Brain microvascular endothelial cell (primary cell): ENCODE measurements at regions not wholly inside any gene's neighbourhood (a gene's known extent, or its start where the extent isn't known, plus 50 kb on each side); places are given as distances from the start of the nearest gene placed in this dataset.
"Not testable (repeated sequence)": the region's sequence is repeated elsewhere in the genome, so short reads cannot be mapped to it uniquely, and the experiment has no call there.

Source experiments
- DNase-seq: peaks from one replicate; pipeline ENCODE4 v3.0.0-alpha.2; 2020
- H3K27ac ChIP-seq: fragments of 250-450 bp; sonication (Bioruptor Pico); 2 replicates; pipeline ENCODE4 v1.5.1; 2020; ENCODE audit warnings: mild to moderate bottlenecking, moderate library complexity
- H3K27me3 ChIP-seq: fragments of 250-450 bp; sonication (Bioruptor Pico); replicated peaks from 2 replicates; pipeline ENCODE4 v1.5.1; 2020; ENCODE audit warnings: mild to moderate bottlenecking
- H3K36me3 ChIP-seq: fragments of 250-450 bp; sonication (Bioruptor Pico); replicated peaks from 2 replicates; pipeline ENCODE4 v1.5.1; 2020; ENCODE audit warnings: mild to moderate bottlenecking
- H3K4me3 ChIP-seq: 2 replicates; pipeline ENCODE4 v1.5.1; 2011; ENCODE audit warnings: low read depth, mild to moderate bottlenecking, control low read depth, low read length, moderate library complexity
- in situ Hi-C: cut with HindIII; loops from 2 replicates; pipeline ENCODE4 v1.10.0; 2017; ENCODE audit warnings: low sequenced_read_pairs, low pct_ligation_motif_present
- TF ChIP-seq, protein P1 (sequence below): IDR thresholded peaks from 2 replicates; pipeline ENCODE4 v1.5.1; 2011; ENCODE audit warnings: low read depth, mild to moderate bottlenecking, moderate library complexity, low read length, control low read depth, inconsistent platforms; ENCODE audit errors: missing control alignments

DNA sequence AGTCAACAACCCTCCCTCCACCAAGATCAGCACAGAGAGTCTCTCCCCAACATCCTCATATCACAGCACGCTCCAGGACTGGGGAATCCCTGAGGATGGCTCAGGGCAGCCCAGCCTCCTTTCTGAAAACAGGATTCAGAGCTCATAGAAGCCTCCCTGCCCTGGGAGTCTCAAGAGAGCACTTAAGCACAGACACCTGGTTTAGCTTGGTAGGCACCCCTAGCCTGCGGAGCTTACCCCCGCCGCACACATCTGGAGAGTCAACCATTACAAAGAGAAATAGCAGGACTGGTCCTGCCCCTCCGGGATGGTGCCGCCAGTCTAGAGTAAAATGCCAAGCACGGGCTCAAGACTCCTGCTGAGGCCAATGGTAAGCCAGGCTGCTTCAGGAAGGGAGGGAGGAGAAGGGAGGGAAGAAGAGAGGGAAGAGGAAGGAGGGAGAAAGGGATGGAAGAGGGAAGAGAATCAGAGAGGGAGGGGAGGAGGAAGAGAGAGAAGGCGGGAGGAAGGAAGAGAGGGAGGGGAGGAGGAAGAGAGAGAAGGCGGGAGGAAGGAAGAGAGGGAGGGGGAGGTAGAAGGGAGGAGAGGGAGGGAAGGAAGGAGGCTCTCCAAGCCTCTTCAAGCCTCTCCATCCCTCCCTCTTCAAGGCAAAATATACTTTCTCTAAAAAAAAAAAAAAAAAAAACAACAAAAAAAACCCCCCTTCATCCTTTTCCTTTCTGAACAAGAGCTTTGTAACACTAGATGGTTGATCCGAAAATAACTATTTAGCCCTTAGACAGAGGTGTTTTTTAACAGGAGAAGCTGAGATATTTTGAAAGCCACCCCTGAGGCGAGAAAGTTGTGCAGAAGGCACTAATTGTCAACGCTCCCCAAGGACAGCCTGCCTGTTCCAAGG lies 278.6 kb upstream of the TLE3 start:
- in situ Hi-C loops = no loop called here
- Histone ChIP-seq H3K27me3 (peaks cover 18% of the 10 kb centered on the region), H3K4me3 (peak overlapping the region; percentile 10), H3K36me3 (no peaks in the 10 kb centered on the region), H3K27ac (no peak overlapping the region)
- no peak for DNase-seq
- TF ChIP-seq, protein P1, sequence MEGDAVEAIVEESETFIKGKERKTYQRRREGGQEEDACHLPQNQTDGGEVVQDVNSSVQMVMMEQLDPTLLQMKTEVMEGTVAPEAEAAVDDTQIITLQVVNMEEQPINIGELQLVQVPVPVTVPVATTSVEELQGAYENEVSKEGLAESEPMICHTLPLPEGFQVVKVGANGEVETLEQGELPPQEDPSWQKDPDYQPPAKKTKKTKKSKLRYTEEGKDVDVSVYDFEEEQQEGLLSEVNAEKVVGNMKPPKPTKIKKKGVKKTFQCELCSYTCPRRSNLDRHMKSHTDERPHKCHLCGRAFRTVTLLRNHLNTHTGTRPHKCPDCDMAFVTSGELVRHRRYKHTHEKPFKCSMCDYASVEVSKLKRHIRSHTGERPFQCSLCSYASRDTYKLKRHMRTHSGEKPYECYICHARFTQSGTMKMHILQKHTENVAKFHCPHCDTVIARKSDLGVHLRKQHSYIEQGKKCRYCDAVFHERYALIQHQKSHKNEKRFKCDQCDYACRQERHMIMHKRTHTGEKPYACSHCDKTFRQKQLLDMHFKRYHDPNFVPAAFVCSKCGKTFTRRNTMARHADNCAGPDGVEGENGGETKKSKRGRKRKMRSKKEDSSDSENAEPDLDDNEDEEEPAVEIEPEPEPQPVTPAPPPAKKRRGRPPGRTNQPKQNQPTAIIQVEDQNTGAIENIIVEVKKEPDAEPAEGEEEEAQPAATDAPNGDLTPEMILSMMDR = no peak

DNA sequence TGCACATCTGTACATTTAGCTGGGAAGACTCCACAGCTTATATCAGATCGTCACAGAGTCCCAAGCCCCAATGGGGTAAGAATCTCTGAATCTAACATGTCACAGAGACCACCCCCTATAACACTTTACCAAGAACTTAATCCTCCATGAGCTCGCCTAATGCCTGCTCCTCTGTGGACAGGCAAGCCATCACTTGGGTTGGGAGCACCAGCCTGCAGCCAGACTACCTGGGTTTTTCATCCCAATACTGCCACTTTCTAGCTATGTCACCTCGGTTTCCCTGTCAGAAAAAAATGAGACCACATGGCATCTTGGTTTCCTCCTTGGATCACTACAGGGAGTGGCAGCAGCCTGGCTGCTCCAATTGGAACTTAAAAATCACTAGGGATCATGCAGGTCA lies 277.9 kb upstream of the TLE3 start:
- H3K36me3 ChIP-seq = no peaks in the 10 kb centered on the region
- DNase-seq = no peak
- TF ChIP-seq, protein P1 = no peak
- H3K27me3 ChIP-seq = peaks cover 18% of the 10 kb centered on the region
- in situ Hi-C loops = no loop called here
- H3K4me3 ChIP-seq = no peak overlapping the region
- no peak overlapping the region for H3K27ac ChIP-seq

DNA sequence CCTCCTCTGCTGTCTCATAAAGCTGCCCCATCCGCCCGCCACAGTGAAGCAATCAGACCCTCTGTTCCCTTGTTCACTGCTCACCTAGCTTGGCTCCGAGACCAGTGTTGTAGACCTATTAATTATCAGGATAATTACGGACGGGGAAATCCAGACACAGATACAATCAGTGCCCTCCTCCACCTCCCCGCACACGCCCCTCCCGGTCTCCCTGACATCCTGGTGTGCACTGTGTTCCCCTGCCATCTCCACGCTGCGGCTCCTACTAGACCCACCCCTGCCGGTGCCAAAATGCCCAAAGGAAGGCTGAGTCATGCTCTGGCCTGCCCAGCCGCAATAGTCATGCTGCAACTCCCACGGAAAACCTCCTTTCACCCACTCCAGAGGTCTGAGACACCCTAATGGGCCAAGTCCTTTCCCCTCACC lies 277.3 kb upstream of the TLE3 start:
- no peaks in the 10 kb centered on the region for H3K36me3 ChIP-seq
- H3K27ac ChIP-seq = no peak overlapping the region
- TF ChIP-seq, protein P1 = no peak
- no peak for DNase-seq
- in situ Hi-C loops = no loop called here
- peaks cover 18% of the 10 kb centered on the region for H3K27me3 ChIP-seq
- H3K4me3 ChIP-seq = no peak overlapping the region

DNA sequence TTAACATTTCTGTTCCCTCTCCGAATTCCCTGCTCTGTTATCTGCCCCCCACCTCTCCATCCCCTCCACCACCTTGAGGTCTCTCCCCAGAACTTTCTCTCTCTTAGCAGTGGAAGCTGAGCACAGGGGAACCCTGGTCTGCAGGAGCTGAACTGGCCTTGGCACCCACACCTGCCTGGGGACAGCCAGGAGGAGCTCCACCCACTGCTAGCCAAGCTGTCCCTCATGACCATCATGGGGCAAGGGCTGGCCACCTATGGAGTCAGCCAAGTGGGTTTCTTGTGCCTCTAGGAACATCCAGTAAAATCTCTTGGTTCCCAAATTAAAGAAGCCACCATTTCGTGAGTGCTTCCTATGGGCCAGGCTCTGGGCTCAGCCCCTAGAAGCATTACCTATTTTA lies 276.4 kb upstream of the TLE3 start:
- in situ Hi-C loops = no loop called here
- no peak overlapping the region for H3K4me3 ChIP-seq
- TF ChIP-seq, protein P1 = no peak
- no peaks in the 10 kb centered on the region for H3K36me3 ChIP-seq
- H3K27ac ChIP-seq = no peak overlapping the region
- H3K27me3 ChIP-seq = peaks cover 18% of the 10 kb centered on the region
- DNase-seq = no peak

DNA sequence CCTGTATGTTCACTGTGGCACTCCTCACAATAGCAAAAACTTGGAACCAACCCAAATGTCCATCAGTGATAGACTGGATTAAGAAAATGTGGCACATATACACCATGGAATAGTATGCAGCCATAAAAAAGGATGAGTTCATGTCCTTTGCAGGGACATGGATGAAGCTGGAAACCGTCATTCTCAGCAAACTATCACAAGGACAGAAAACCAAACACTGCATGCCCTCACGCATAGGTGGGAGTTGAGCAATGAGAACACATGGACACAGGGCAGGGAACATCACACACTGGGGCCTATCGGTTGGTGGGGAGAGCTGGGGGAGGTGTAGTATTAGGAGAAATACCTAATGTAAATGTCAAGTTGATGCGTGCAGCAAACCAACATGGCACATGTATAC lies 275.7 kb upstream of the TLE3 start:
- DNase-seq, H3K27ac ChIP-seq, in situ Hi-C loops, H3K4me3 ChIP-seq, H3K36me3 ChIP-seq: not testable (repeated sequence)
- H3K27me3 ChIP-seq = peaks cover 18% of the 10 kb centered on the region

DNA sequence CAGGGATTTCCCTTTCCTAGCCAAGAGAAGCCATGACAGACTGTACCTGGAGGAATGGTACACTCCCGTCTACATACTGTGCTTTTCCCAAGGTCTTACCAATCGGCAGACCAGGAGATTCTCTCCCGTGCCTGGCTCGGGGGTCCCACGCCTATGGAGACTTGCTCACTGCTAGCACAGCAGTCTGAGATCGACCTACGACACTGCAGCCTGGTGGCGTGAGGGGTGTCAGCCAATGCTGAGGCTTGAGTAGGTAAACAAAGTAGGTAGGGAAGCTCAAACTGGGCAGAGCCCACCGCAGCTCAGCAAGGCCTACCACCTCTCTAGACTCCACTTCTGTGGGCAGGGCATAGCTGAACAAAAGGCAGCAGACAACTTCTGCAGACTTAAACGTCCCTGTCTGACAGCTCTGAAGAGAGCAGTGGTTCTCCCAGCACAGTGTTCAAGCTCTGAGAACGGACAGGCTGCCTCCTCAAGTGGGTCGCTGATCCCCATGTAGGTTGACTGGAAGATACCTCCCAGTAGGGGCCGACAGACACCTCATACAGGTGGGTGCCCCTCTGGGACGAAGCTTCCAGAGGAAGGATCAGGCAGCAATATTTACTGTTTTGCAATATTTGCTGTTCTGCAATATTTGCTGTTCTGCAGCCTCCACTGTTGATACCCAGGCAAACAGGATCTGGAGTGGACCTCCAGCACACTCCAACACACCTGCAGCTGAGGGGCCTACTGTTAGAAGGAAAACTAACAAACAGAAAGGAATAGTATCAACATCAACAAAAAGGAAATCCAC lies 270.4 kb upstream of the TLE3 start:
- H3K36me3 ChIP-seq, in situ Hi-C loops, H3K27ac ChIP-seq, DNase-seq, H3K27me3 ChIP-seq, H3K4me3 ChIP-seq: not testable (repeated sequence)

DNA sequence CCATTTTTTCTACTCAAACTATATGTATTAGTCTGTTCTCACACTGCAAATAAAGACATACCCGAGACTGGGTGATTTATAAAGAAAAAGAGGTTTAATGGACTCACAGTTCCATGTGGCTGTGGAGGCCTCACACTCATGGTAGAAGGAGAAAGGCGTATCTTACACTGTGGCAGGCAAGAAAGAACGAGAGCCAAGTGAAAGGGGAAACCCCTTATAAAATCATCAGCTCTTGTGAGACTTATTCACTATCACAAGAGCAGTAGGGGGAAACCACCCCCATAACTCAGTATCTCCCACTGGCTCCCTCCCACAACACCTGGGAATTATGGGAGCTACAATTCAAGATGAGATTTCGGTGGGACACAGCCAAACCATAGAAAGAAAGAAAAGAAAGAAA lies 266.3 kb upstream of the TLE3 start:
- H3K27ac ChIP-seq, DNase-seq, in situ Hi-C loops, H3K27me3 ChIP-seq, H3K4me3 ChIP-seq, H3K36me3 ChIP-seq: not testable (repeated sequence)
